H1 (cell line): ENCODE measurements at regions not wholly inside any gene's neighbourhood (a gene's known extent, or its start where the extent isn't known, plus 50 kb on each side); places are given as distances from the start of the nearest gene placed in this dataset.

Experiments used
- CTCF ChIA-PET: fragments of 300-600 bp; sonication (Branson Sonifier 250); formaldehyde crosslinking; loops from one replicate; lab custom pipeline; 2021; ENCODE audit not compliant: partially characterized antibody; lab: Charles Lee
- POLR2A ChIA-PET: fragments of 300-600 bp; sonication (Branson Sonifier 250); formaldehyde crosslinking; loops from one replicate; lab custom pipeline; 2021; ENCODE audit warnings: inconsistent platforms; ENCODE audit not compliant: partially characterized antibody; lab: Charles Lee
- DNase-seq, 2 experiments: peaks; one replicate each; pipeline versions ENCODE4 v3.0.0 to v3.0.0-alpha.2; 2010 to 2022; ENCODE audit warnings: low spot score in 2 of 2, low read depth in 1 of 2, mixed read lengths in 1 of 2
- FAIRE-seq: peaks from 2 replicates; lab custom pipeline; 2011; peaks lifted over from hg19 to GRCh38; lab: Jason Lieb, UNC
- H2AFZ ChIP-seq: 2 replicates; pipeline ENCODE4 v1.8.1; 2012; ENCODE audit warnings: low read length, inconsistent platforms
- H2AK5ac ChIP-seq: 2 replicates; pipeline ENCODE4 v1.6.1; 2013; ENCODE audit warnings: low read depth, low read length
- H2BK120ac ChIP-seq: replicated peaks from 2 replicates; pipeline ENCODE3; 2013; ENCODE audit warnings: low read depth, low read length, inconsistent platforms
- H2BK12ac ChIP-seq: 2 replicates; pipeline ENCODE4 v1.6.1; 2013; ENCODE audit warnings: low read depth, low read length
- H2BK15ac ChIP-seq: 2 replicates; pipeline ENCODE4 v1.6.1; 2013; ENCODE audit warnings: low read length
- H2BK20ac ChIP-seq: 2 replicates; pipeline ENCODE4 v1.6.1; 2013; ENCODE audit warnings: low read length
- H2BK5ac ChIP-seq: 2 replicates; pipeline ENCODE4 v1.6.1; 2013; ENCODE audit warnings: low read depth, low read length
- H3K14ac ChIP-seq: 2 replicates; pipeline ENCODE4 v1.6.1; 2013; ENCODE audit warnings: inconsistent platforms; ENCODE audit not compliant: insufficient read length
- H3K18ac ChIP-seq: 2 replicates; pipeline ENCODE4 v1.6.1; 2013; ENCODE audit warnings: low read length; ENCODE audit errors: extremely low read depth
- H3K23ac ChIP-seq: 2 replicates; pipeline ENCODE4 v1.6.1; 2013; ENCODE audit warnings: inconsistent platforms; ENCODE audit not compliant: insufficient read length
- H3K23me2 ChIP-seq: 2 replicates; pipeline ENCODE4 v1.6.1; 2013; ENCODE audit warnings: low read depth, low read length
- H3K27ac ChIP-seq: 2 replicates; pipeline ENCODE4 v1.6.1; 2011; ENCODE audit warnings: low read depth, low read length, inconsistent platforms
- H3K27me3 ChIP-seq, 4 experiments: replicated peaks in 1 of 4; 1 replicate in 1 of 4; 2 replicates in 3 of 4; pipeline versions ENCODE4 v1.6.1 to v1.8.1; 2011 to 2013; ENCODE audit warnings: low read length in 3 of 4, mild to moderate bottlenecking in 3 of 4, inconsistent platforms in 2 of 4, mixed read lengths in 2 of 4, moderate library complexity in 1 of 4; ENCODE audit not compliant: control insufficient read depth in 3 of 4, insufficient read depth in 3 of 4; ENCODE audit errors: extremely low read depth in 1 of 4
- H3K36me3 ChIP-seq, 4 experiments: 2 replicates each; pipeline versions ENCODE4 v1.6.1 to v1.8.1; 2011 to 2013; ENCODE audit warnings: mild to moderate bottlenecking in 4 of 4, low read length in 3 of 4, moderate library complexity in 2 of 4, control low read depth in 1 of 4, inconsistent platforms in 1 of 4; ENCODE audit not compliant: insufficient read depth in 4 of 4, control insufficient read depth in 2 of 4
- H3K4ac ChIP-seq: replicated peaks from 2 replicates; pipeline ENCODE3; 2013; ENCODE audit warnings: low read length, low read depth, mixed read lengths, inconsistent platforms; ENCODE audit not compliant: insufficient read length
- H3K4me1 ChIP-seq, 4 experiments: replicated peaks in 1 of 4; 1 replicate in 1 of 4; 2 replicates in 3 of 4; pipeline versions ENCODE4 v1.6.1 to v1.8.1; 2011 to 2013; ENCODE audit warnings: low read length in 3 of 4, inconsistent platforms in 2 of 4, mixed read lengths in 1 of 4; ENCODE audit not compliant: insufficient read depth in 4 of 4, control insufficient read depth in 3 of 4
- H3K4me2 ChIP-seq, 2 experiments: 2 replicates each; pipeline versions ENCODE4 v1.6.1 to v1.8.1; 2011 to 2013; ENCODE audit warnings: low read depth in 2 of 2, low read length in 2 of 2, control low read depth in 1 of 2, inconsistent platforms in 1 of 2, mild to moderate bottlenecking in 1 of 2; ENCODE audit not compliant: insufficient read depth in 1 of 2
- H3K4me3 ChIP-seq, 4 experiments: fragments of 200-600, 300-600 bp in 1 of 4; sonication (generic), shearing (Covaris generic), sonication (Bioruptor Twin) in 1 of 4; 2 replicates each; pipeline versions ENCODE4 v1.5.1 to v1.8.1; 2011 to 2016; ENCODE audit warnings: low read length in 4 of 4, low read depth in 3 of 4, control low read depth in 2 of 4, inconsistent platforms in 2 of 4, mild to moderate bottlenecking in 2 of 4, mixed read lengths in 1 of 4, moderate library complexity in 1 of 4; ENCODE audit not compliant: insufficient read depth in 2 of 4; ENCODE audit errors: extremely low read depth in 1 of 4
- H3K56ac ChIP-seq: replicated peaks from 2 replicates; pipeline ENCODE3; 2013; ENCODE audit warnings: low read depth, mild to moderate bottlenecking, mixed read lengths, low read length, inconsistent platforms; ENCODE audit not compliant: insufficient read length
- H3K79me1 ChIP-seq: 2 replicates; pipeline ENCODE4 v1.6.1; 2013; ENCODE audit warnings: low read depth, low read length, control low read depth
- H3K79me2 ChIP-seq, 2 experiments: 2 replicates each; pipeline versions ENCODE4 v1.6.1 to v1.8.1; 2012 to 2013; ENCODE audit warnings: low read length in 2 of 2, mild to moderate bottlenecking in 2 of 2, inconsistent platforms in 1 of 2; ENCODE audit not compliant: insufficient read depth in 2 of 2, control insufficient read depth in 1 of 2
- H3K9ac ChIP-seq, 4 experiments: replicated peaks in 1 of 4; 1 replicate in 1 of 4; 2 replicates in 3 of 4; pipeline versions ENCODE4 v1.6.1 to v1.8.1; 2011 to 2013; ENCODE audit warnings: low read depth in 3 of 4, low read length in 3 of 4, control low read depth in 2 of 4, mild to moderate bottlenecking in 2 of 4, moderate library complexity in 2 of 4, inconsistent platforms in 1 of 4; ENCODE audit errors: extremely low read depth in 1 of 4
- H3K9me3 ChIP-seq, 2 experiments: 2 replicates each; pipeline versions ENCODE4 v1.6.1 to v1.8.1; 2012 to 2013; ENCODE audit warnings: mild to moderate bottlenecking in 2 of 2, moderate library complexity in 2 of 2, control low read depth in 1 of 2, inconsistent platforms in 1 of 2, low read depth in 1 of 2, low read length in 1 of 2, mixed read lengths in 1 of 2; ENCODE audit not compliant: insufficient read depth in 2 of 2
- H4K20me1 ChIP-seq, 2 experiments: replicated peaks in 1 of 2; 2 replicates each; pipeline versions ENCODE3 to v1.8.1; 2011 to 2013; ENCODE audit warnings: inconsistent platforms in 2 of 2, low read length in 2 of 2, mild to moderate bottlenecking in 1 of 2; ENCODE audit not compliant: insufficient read depth in 2 of 2, control insufficient read depth in 1 of 2
- H4K5ac ChIP-seq: 2 replicates; pipeline ENCODE4 v1.6.1; 2013; ENCODE audit warnings: low read length, low read depth, mixed read lengths, inconsistent platforms; ENCODE audit not compliant: insufficient read length
- H4K8ac ChIP-seq: 2 replicates; pipeline ENCODE4 v1.8.0; 2013; ENCODE audit warnings: mild to moderate bottlenecking, moderate library complexity, low read length, inconsistent platforms; ENCODE audit not compliant: insufficient read depth; ENCODE audit errors: extremely low read depth
- H4K91ac ChIP-seq: replicated peaks from 2 replicates; pipeline ENCODE3; 2013; ENCODE audit warnings: low read length, mixed read lengths, inconsistent platforms; ENCODE audit not compliant: insufficient read length
- ASH2L ChIP-seq: fragments of 200-600, 300-600 bp; sonication (generic); IDR thresholded peaks from one replicate; pipeline ENCODE4 v1.7.1; 2017; ENCODE audit warnings: low read length
- FOSL1 ChIP-seq: IDR thresholded peaks from 2 replicates; pipeline ENCODE4 v1.6.1; 2011; ENCODE audit warnings: mild to moderate bottlenecking, low read depth, low read length, moderate library complexity; ENCODE audit not compliant: insufficient read depth
- KDM5A ChIP-seq: fragments of 200-600 bp; IDR thresholded peaks from 2 replicates; pipeline ENCODE4 v1.7.1; 2012; ENCODE audit warnings: mild to moderate bottlenecking, low read length, inconsistent platforms, mixed read lengths
- NANOG ChIP-seq: IDR thresholded peaks from 2 replicates; pipeline ENCODE4 v1.6.1; 2011; ENCODE audit warnings: low read length, low read depth, mild to moderate bottlenecking, inconsistent platforms; ENCODE audit not compliant: insufficient read depth, poor library complexity, severe bottlenecking
- SIRT6 ChIP-seq: IDR thresholded peaks from one replicate; pipeline ENCODE4 v1.7.1; 2012; ENCODE audit warnings: low read length, inconsistent platforms
- WGBS, 2 experiments: shearing (Covaris generic) in 1 of 2; methylation state at CpG; one replicate each; pipeline versions ENCODE4 v1.1.6 to v1.1.7; 2013 to 2015; ENCODE audit warnings: low lambda C conversion rate in 2 of 2, mixed read lengths in 2 of 2, inconsistent platforms in 1 of 2, low coverage in 1 of 2, missing lambda C conversion rate in 1 of 2; ENCODE audit not compliant: insufficient replicate concordance in 2 of 2, insufficient coverage in 1 of 2, insufficient read length in 1 of 2; ENCODE audit errors: extremely low coverage in 1 of 2, missing lambda C conversion rate in 1 of 2; 5-methylcytosine and 5-hydroxymethylcytosine counted together

GRCh38 chr3:5343459-5343858, 156.0 kb downstream of the EDEM1 start:
- Histone ChIP-seq H3K9ac (no peak overlapping the region), H2BK120ac (no peak overlapping the region), H2AK5ac (no peak overlapping the region), H2BK20ac (no peak overlapping the region), H4K8ac (peak overlapping the region; percentile 2; the same call in 1 of the 2 replicates), H3K27ac (no peak overlapping the region), H4K91ac (no peak overlapping the region), H3K4ac (no peak overlapping the region), H3K9me3 (no peaks in the 10 kb centered on the region), H3K4me2 (no peak overlapping the region), H3K18ac (no peak overlapping the region), H3K4me3 (no peak overlapping the region), H3K14ac (no peak overlapping the region), H3K23ac (no peak overlapping the region), H3K36me3 (no peaks in the 10 kb centered on the region), H2BK5ac (no peak overlapping the region), H3K23me2 (no peaks in the 10 kb centered on the region; the same call in 1 of the 2 replicates), H3K4me1 (0 out of 7 replicates have a peak, but pooled peaks cover 0 to 3% (median 0%) of the 10 kb centered on the region in 4 experiments), H3K56ac (no peak overlapping the region), H3K79me2 (no peaks in the 10 kb centered on the region), H4K5ac (no peak overlapping the region), H2BK12ac (no peak overlapping the region), H2AFZ (no peak overlapping the region), H2BK15ac (no peak overlapping the region), H3K27me3 (no peaks in the 10 kb centered on the region), H3K79me1 (no peaks in the 10 kb centered on the region), H4K20me1 (no peaks in the 10 kb centered on the region)
- FAIRE-seq (no peak), DNase-seq (no peak)
- WGBS, 2 experiments: 71% methylated on average over 2 of the region's 2 CpGs; no CpG with 5 or more reads in 1 of the 2 experiments
- ChIA-PET POLR2A (no interaction called here), CTCF (interaction anchor here (0.5 to 0.6 kb wide), 2 partner anchors 27 to 1409 kb away, joined by 3 read pairs; no protein-coding TSS in a partner anchor)
- TF ChIP-seq FOSL1 (no peak), SIRT6 (no peak), KDM5A (no peak), ASH2L (no peak), NANOG (no peak)
